Smooth muscle cell of the brain vasculature (primary cell): ENCODE measurements at regions not wholly inside any gene's neighbourhood (a gene's known extent, or its start where the extent isn't known, plus 50 kb on each side); places are given as distances from the start of the nearest gene placed in this dataset.

Experiments
- DNase-seq: peaks from one replicate; pipeline ENCODE4 v3.0.0-alpha.2; 2012; ENCODE audit warnings: low read depth, low spot score

DNA sequence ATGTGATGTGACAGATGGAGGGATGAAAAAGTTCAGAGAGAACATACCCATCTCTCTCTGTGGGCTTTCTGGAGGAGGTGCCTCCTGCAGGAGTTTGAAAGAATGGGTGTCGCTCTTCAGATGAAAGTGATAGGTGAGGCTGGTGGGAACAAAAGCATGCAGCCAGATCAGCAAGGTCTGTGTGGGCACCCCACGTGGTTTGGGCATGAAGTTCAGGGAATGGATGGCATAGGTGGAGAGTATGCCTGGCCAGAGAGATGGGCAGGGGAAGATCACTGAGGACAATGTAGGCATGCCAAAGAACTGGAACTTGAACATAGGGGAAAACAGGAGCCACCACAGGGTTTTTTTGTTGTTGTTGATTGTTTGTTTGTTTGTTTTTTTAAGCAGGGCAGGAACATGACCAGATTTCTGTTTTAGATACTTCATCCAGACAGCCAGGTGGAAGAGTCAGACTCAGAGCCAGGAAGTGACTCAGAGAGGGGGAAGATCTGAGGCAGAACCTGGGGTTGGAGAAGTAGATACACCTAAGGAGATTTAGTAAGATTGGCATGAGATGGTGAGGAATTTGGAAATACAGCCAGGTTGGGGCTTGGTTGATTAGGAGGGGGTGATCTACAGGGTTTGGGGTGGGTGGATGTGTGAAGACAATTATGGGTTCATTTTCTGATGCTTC is 64.8 kb upstream of the CLSTN2 start:
- DNase-seq = no peak

- no peak for DNase-seq
These were observed 66.2 kb upstream of the CLSTN2 start for GRCh38 chr3:139868773-139869172.

DNA sequence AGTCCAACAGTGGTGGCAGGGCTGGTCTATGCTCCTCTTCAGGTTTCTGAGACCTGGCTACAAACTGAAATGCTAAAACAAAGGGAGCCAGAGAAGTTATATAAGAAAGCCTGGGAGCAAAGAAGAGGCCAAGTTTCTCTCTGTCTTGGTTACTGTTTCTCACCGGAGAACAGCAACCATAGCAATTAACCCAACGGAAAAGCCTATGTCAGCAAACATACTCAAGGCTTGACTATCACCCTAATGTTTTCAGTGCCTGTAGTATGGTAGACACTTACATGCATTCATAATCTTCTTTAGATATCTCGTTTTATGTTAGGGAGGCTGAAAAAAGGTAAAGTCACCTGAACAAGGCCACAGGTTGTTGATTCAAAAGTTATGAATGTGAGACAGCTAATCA is 86.3 kb upstream of the CLSTN2 start:
- DNase-seq = no peak

DNA sequence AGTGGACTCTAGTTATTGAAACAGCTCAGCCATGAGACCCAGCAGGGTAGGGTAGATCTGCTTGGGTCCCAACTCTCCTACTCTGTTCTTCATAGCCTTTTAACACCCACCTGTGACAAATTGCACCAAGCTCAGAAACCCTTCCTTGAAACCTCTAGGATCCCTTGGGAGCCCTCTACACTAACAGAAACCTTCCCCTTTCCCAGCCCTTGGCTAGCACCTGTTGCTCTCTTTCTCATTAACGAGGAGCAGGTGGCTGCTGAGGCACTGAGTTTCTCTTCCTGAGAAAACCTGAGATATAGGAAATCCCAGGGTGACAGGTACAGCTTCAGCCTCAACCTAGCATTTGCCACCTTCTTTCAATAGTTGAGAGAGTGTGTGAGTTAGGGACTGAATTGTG is 88.3 kb upstream of the CLSTN2 start:
- DNase-seq = no peak

DNA sequence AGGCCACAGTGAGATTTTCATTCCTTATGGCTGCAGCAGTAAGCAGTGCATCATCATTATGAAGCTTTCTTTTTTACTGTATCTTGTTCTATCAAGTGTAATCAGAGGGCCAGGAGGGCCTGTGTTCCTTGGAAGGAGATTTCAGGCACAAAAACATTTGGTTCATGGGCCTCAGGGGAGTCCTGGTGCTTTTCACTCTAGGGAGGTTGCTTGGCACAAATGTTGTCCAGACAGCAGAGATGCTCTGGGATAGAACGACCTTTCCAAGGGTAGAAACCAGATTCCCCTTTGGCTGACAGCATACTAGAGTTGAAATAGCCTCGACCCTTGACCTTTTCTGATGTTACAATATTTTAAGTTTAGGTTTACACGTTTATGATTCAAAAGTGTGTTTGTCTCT is 95.3 kb upstream of the CLSTN2 start:
- no peak for DNase-seq

DNA sequence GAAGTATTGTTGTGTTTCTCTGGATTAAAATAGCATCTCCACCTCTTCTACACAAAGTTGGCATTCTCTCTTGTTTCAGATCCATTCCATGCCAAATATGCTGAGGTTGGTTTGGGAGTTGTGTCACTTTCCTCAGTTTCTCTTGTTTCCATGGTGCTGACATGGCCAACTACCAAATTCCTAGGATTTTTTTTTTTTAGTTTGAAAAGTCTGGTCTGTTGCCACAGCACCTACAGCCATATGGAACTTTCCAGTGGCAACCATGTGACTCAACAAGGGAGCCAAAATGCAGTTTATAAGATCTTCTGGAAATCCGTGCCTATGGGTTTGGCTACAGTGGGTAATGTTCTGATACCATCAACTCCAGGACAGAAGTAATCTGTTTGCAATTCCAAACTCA is 96.0 kb upstream of the CLSTN2 start:
- DNase-seq = no peak

DNA sequence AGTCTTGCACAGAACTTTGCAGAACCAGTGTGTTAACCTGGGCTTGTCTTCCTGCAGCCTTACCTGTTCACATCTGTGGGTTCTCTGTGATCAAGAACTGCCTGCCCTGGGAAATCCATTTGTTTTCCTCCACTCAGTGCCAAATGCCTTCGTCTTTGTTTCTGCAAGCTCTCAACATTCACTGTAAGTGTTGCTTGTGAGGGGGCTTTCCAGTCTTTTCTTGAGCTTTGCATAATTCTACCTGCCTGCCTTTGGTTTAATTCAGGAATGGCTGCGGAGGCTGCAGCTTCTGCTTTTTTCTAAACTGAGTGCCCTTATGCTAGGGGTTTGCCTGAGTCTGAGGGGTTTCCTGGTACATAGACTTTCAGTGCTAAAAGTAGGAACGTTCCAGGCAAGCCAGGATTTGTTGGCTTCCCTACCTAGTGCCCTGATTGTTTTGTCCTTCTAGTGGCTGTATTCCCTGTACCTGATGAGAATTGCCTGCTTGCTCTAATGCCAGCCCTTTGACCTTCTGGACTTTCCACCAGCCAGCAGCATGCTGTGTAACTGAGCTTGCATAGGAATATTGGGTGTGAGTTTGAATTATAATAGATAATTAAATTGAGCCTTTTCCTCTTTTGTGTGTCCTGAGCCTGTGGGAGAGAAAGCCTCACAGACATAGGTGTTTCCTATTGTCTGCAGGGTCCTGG is 96.6 kb upstream of the CLSTN2 start:
- DNase-seq = no peak

- no peak for DNase-seq
These were observed 98.1 kb upstream of the CLSTN2 start for GRCh38 chr3:139836698-139837464.

GRCh38 chr3:139835830-139836683 is 98.9 kb upstream of the CLSTN2 start:
- DNase-seq = no peak

DNA sequence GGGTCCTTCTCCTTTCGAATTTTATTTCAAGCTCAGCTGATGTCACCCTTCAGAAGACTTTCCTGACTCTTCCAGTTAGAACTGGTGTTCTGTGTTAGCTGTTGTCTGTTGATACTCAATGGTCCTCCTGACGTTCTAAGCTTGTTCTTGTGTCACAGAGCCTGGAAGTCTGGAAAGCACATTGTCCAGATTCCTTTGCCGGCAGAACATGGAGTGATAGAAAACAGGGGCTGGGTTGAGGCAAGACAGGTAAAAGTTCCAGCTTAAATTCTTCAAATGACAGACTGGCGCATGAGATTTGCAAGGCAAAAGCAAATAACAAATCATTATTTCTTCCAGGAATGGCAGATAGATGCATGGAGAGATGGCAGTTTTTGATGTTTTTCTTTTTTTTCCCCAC is 102.0 kb upstream of the CLSTN2 start:
- DNase-seq = no peak

- DNase-seq = no peak
These were observed 104.2 kb upstream of the CLSTN2 start for GRCh38 chr3:139830817-139831216.

DNA sequence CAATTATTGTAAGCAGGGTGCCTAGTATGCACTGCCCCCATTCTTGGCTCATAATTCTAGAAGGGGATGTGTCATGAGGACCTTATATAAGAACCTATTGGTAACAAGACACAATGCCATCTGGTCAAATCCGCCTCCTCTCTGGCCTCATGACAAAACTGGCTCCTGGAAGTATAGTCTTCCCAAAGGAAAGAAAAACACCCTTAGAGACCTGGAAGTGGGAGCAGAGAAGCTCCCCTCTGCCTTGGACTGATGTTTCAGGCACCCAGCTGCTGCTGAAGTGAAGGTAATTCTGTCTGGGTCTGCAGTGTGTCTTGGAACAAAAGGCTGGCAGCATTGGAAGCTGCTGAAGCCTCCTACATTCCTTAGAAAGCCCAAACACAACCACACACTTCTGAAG is 107.2 kb upstream of the CLSTN2 start:
- no peak for DNase-seq

DNA sequence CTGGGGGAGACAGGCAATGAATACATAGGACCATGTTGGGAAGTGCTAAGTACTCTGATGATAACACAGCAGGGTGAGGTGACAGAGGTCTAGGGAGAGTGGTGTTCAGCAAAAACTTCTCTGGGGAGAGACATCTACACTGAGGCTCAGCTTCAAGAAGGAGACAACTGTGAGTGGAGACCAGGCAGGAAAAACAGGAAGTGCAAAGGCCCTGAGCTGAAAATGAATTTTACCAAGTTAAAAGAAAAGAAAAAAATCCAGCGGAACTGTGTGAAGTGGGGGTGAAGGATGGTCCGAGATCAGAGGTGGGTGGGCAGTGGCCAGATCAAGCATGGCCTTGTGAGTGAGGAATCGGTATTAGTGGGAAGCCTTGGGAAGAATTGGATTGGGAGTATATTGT is 110.1 kb upstream of the CLSTN2 start:
- no peak for DNase-seq

DNA sequence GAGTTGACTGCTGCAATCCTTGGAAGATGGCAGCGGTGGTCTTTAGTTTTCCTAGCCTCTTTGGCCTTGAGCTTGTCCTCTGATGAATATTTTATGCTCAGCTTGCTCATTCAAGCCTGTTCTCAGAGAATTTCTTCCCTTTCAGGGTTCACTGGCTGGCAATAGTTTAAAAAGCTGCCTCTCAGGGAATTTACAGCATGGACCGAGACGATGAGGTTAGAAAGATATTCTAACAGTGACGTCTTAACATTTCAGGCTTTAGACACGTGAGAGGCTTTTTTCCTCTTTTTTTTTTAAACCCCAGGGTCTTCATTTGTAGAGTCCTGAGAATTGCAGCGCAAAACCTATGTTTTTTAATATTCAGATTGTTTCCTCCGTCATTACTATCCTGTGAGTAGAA is 120.3 kb upstream of the CLSTN2 start:
- DNase-seq = no peak

DNA sequence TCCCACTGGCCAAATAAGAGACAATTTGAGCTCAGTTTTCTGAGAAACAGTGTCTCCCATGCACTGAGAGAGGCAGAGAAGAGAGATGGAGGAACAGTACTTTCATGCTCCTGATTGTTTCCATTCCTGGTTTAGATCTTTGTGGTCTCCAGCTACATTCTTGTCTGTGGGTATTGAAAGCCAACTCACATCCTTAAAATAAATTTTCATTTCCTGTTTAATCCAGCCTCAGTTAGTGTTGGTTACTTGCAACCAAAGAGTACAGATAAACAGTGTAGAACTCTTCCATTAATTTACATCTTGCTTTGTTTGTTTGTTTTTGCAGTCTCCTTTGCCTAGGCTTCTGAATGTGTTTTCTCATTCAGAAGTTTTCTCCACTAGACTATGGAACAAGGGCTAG is 123.7 kb upstream of the CLSTN2 start:
- DNase-seq = no peak

DNA sequence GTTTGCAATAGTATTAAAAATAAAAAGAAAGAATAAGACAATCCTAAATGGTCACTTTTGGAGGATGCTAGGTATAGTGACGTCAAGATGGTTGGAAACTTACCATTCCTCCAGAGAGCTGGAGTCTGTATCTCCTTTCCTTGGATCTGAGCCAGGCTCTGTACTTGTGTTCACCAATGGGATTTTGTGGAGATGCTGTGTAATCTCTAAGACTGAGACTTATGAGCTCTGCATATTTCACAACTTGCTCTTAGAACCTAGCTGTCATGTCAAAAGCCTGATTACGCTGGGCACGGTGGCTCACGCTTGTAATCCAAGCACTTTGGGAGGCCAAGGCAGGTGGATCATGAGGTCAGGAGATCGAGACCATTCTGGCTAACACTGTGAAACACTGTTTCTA is 126.8 kb upstream of the CLSTN2 start:
- no peak for DNase-seq

- no peak for DNase-seq
These were observed 125.5 kb upstream of the NMNAT3 start for GRCh38 chr3:139803294-139803693.

DNA sequence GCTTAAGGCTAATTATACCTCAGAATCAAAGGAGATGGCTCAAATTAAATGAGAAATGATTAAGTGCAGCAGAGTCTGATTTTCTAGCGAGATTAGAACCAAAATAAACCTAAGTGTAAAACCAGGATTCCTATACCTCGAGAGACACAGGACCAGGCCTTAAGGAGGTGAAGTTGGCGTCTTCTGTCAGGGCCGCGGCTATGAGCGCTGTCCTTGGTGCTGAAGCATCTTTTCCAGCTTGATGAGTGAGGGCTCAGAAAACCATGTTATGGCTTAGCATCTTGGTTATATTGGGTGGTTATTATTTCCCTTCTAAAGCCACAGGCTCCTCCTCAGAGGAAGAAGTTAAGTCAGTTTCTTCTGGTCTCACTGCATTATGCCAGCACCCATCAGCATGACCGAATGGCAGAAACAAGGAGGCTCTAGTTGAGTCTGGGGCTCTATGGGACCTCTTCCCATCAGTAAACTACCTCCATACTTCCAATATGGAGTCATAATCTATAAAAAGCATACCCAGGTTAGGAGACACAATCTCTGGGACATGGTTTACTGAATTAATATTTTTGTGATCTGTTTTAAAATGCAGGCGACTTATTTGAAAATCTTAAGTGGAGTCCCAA is 120.1 kb upstream of the NMNAT3 start:
- peak; percentile 33 for DNase-seq

- DNase-seq = no peak
These were observed 116.9 kb upstream of the NMNAT3 start for GRCh38 chr3:139794469-139795265.

DNA sequence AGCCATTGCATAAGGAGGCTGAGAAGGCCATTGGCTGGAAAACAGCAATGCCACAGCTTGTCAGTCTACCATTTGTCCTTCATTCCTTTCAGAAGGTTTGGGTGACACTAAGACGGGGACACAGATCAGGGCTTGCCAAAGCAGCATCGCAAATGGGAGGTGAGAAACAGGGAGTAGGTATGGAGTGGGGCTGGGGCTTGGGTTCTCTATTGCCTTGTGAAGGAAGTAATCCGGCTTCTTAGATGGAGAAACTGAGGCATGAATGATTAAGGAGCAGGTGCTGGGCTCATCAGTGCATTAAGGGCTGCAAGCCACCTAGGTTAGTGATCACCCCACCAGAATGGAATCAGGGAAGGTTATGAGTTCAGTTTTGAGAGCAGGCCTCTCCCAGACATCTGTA is 115.6 kb upstream of the NMNAT3 start:
- DNase-seq = no peak

DNA sequence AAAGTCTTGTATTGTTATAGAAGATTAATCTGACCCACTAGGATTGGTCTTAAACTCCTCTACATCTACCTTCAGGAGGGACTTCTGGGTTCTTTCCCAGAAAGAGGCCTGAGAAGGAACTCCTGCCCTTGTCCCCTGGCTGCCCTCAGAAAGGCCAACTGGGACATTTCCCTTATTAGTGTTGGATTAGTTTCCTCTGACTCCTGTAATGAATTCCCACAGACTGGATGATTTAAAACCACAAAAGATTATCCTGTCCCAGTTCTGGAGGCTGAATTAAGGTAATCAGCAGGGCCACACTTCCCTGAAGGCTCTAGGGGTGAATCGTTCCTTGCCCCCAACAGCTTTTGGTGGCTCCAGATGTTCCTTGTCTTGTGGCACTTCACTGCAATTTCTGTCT is 102.8 kb upstream of the NMNAT3 start:
- no peak for DNase-seq
